ENCODE measurements at regions not wholly inside any gene's neighbourhood (a gene's known extent, or its start where the extent isn't known, plus 50 kb on each side); places are given as distances from the start of the nearest gene placed in this dataset.
A peak's percentile ranks its signal among the peaks of the same experiment; 100 is the strongest.

DNA sequence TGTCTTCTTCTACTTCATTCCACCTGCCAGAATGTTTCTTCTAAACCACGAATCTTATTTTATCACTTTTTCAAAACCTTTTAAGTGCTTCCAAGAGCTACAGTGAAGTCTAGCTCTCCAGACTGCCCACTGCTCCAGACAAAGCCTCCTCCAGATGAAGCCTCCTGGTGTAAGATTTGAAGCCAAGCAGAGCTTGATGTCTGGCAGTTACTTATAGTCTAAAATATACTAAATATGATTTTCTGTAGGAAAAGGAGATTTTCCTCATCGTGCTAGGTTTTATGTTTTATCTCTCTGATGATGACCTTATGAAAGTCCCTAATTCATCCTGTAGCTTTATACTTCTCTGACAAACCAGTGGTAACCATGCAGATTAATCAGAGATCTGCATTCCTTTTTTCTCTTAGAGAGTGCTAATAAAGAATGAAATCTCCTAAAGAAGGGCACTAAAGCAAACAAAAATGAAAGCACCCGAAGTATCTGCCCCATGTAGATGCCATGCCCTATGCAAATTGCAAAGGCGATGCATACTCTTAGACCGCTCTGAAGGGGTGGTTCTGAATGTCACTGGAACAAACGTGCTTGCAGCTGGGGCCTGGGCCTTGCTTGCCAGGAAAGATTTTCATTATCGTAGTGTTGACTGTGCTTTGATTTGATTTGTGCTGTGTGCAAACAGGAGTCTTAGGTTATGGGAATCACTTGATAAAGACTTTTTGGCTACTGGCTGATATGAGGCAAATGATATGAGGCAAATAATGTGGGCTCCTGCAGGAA lies 314.2 kb downstream of the PID1 start:
- peak in 2 of 6 donors; percentile 8 to 28 for DNase-seq (ENCODE audit: low read depth in 4 of 6, low spot score in 6 of 6)
- H3K27ac ChIP-seq (ENCODE audit: low read depth, low read length): no peak overlapping the region
- 75% methylated on average over 6 of the region's 7 CpGs for WGBS (ENCODE audit: insufficient coverage)
- H3K4me1 ChIP-seq (ENCODE audit: control insufficient read depth, insufficient read depth, low read length): no peaks in the 10 kb centered on the region
- no peaks in the 10 kb centered on the region for H3K36me3 ChIP-seq (ENCODE audit: control insufficient read depth, insufficient read depth, low read length)
- H3K9me3 ChIP-seq (ENCODE audit: control insufficient read depth, insufficient read depth, low read length): no peaks in the 10 kb centered on the region
- no peak overlapping the region for H3K4me3 ChIP-seq (ENCODE audit: low read depth, low read length)
- no peaks in the 10 kb centered on the region for H3K27me3 ChIP-seq (ENCODE audit: control insufficient read depth, insufficient read depth, low read length)

DNA sequence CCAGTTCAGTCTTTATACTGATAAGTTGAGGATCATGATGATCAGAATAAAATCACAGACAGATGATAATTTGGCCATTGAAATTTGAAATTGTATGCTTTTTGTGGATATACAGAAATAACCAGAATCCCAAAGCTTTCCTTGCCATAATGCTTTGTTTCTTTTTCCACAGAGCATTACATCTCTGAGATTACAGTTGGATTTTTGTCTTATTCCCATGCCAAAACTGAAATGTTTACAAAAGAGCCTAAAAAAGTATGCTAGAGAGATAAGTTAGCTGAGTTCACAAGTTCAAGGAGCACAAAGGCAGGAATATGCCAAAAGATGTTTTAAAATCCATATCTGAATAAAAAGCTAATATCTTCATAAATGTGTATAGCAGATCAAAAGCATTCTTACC lies 321.3 kb downstream of the PID1 start:
- H3K27me3 ChIP-seq (ENCODE audit: control insufficient read depth, insufficient read depth, low read length): no peaks in the 10 kb centered on the region
- no peaks in the 10 kb centered on the region for H3K9me3 ChIP-seq (ENCODE audit: control insufficient read depth, insufficient read depth, low read length)

DNA sequence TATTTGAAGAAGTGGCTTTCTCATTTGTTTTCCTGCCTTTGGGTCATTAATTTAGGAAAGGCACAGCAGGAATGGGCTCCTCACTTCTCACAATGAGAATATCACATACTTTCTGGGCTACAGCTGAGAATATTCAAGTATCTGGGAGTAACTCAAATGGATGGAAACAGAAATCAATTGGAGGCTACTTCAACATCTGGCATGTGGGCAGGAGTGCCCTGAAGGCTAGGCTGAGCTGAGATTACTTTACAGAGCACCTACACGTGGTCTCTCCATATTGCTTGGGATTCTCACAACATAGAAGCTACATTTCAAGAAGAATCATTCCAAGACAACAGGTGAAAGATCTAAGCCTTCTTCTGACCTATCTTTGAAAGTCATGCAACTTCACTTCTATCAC lies 325.4 kb downstream of the PID1 start:
- Histone ChIP-seq H3K27me3 (ENCODE audit: control insufficient read depth, insufficient read depth, low read length) (no peaks in the 10 kb centered on the region), H3K9me3 (ENCODE audit: control insufficient read depth, insufficient read depth, low read length) (no peaks in the 10 kb centered on the region), H3K27ac (ENCODE audit: low read depth, low read length) (no peak overlapping the region), H3K4me3 (ENCODE audit: low read depth, low read length) (no peak overlapping the region), H3K4me1 (ENCODE audit: control insufficient read depth, insufficient read depth, low read length) (no peaks in the 10 kb centered on the region), H3K36me3 (ENCODE audit: control insufficient read depth, insufficient read depth, low read length) (no peaks in the 10 kb centered on the region)
- 50% methylated on average over 1 of the region's 1 CpG for WGBS (ENCODE audit: insufficient coverage)
- no peak for DNase-seq (ENCODE audit: low read depth in 4 of 6, low spot score in 6 of 6)

More for the DNA sequence above, 321.3 kb downstream of the PID1 start:
- Histone ChIP-seq H3K4me3 (ENCODE audit: low read depth, low read length) (no peak overlapping the region), H3K36me3 (ENCODE audit: control insufficient read depth, insufficient read depth, low read length) (no peaks in the 10 kb centered on the region), H3K4me1 (ENCODE audit: control insufficient read depth, insufficient read depth, low read length) (no peaks in the 10 kb centered on the region), H3K27ac (ENCODE audit: low read depth, low read length) (no peak overlapping the region)
- DNase-seq (ENCODE audit: low read depth in 4 of 6, low spot score in 6 of 6): no peak

DNA sequence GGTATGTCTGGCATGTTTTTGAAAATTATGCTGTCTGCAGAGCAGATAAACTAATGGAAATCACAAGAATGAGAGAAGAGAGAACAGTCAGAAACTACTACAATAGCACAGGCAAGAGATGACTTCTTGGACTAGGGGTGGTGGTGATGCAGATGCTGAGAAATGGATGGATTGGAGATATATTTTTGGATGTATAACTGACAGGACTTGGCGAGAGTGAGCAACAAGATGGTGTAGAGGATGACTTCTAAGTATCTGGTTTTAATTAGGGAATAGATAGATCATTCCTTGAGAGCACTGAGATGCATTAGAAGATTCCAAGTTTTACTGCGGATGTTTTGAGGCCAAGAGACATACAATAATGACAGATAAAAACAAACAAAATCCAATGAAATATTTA lies 328.2 kb downstream of the PID1 start:
- H3K4me1 ChIP-seq (ENCODE audit: control insufficient read depth, insufficient read depth, low read length): no peaks in the 10 kb centered on the region
- no peaks in the 10 kb centered on the region for H3K36me3 ChIP-seq (ENCODE audit: control insufficient read depth, insufficient read depth, low read length)
- no peaks in the 10 kb centered on the region for H3K9me3 ChIP-seq (ENCODE audit: control insufficient read depth, insufficient read depth, low read length)
- H3K27ac ChIP-seq (ENCODE audit: low read depth, low read length): no peak overlapping the region
- DNase-seq (ENCODE audit: low read depth in 4 of 6, low spot score in 6 of 6): no peak
- 100% methylated on average over 1 of the region's 2 CpGs for WGBS (ENCODE audit: insufficient coverage)
- no peak overlapping the region for H3K4me3 ChIP-seq (ENCODE audit: low read depth, low read length)
- H3K27me3 ChIP-seq (ENCODE audit: control insufficient read depth, insufficient read depth, low read length): no peaks in the 10 kb centered on the region

DNA sequence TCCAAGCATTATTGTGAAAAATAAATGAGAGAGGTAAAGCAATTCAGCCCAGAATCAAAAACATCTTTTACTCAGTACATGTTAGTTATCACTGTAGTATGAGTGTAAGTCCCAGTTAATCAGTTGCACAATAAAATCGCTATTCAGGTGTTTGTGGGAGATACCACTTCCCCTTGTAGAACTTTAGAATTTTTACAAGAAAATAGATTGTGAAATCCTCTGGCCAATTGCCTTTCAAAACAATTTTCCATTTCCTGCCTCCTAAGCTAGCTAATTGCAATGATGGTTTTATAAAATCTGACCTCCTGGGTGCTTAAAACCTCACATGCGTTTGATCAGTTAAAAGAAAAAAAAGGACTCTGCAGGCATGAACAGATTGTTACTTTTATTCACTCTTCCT lies 332.5 kb downstream of the PID1 start:
- Histone ChIP-seq H3K9me3 (ENCODE audit: control insufficient read depth, insufficient read depth, low read length) (peaks cover 5% of the 10 kb centered on the region), H3K4me3 (ENCODE audit: low read depth, low read length) (no peak overlapping the region), H3K4me1 (ENCODE audit: control insufficient read depth, insufficient read depth, low read length) (no peaks in the 10 kb centered on the region), H3K27ac (ENCODE audit: low read depth, low read length) (no peak overlapping the region), H3K36me3 (ENCODE audit: control insufficient read depth, insufficient read depth, low read length) (no peaks in the 10 kb centered on the region), H3K27me3 (ENCODE audit: control insufficient read depth, insufficient read depth, low read length) (no peaks in the 10 kb centered on the region)
- WGBS (ENCODE audit: insufficient coverage): no CpG with 5 or more reads among the region's 2 CpGs
- no peak for DNase-seq (ENCODE audit: low read depth in 4 of 6, low spot score in 6 of 6)

DNA sequence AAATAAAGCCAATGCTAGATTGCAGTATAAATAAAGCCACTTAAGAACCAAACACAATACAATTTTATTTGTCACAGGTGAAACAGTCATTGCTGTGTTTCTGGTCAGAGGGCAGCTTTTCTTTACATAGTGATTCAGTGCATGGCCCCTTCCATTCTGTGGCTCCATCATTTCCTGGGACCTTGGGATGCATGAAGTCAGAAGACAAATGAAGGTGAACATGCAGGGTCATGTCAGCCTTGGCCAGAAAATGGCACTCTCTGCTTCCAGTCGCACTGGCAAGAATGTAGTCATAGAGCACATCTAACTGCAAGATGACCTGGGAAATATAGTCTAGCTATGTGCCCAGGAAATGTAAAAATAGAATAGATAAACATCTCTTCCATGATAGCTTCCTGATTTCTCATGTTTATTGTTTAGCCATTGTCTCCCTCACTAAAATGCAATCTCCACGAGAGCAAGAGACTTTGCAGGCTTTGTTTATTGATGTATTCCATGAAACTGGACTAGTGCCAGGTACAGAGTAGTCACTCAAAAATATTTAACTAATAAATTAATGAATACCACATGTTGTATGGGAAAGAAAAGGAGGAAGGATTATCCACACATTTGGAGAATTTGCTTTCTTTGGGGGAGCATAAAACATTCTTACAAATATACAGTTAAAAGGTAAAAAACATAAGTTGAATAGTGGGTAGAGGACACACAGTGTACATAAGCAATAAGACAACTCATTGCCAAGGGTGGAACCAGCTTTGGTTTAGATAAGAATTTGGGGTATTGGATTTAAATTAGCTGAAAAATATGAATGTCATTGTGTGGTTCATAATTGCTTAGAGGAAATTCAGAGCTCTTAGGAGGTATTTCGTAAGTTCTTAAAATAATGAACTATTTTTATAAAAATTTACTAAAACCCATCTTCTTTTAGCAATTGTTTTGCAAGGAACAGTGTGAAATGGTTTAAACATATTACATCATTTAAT lies 343.8 kb downstream of the PID1 start:
- H3K27ac ChIP-seq (ENCODE audit: low read depth, low read length): no peak overlapping the region
- H3K4me1 ChIP-seq (ENCODE audit: control insufficient read depth, insufficient read depth, low read length): no peaks in the 10 kb centered on the region
- H3K4me3 ChIP-seq (ENCODE audit: low read depth, low read length): no peak overlapping the region
- H3K27me3 ChIP-seq (ENCODE audit: control insufficient read depth, insufficient read depth, low read length): no peaks in the 10 kb centered on the region
- no peaks in the 10 kb centered on the region for H3K36me3 ChIP-seq (ENCODE audit: control insufficient read depth, insufficient read depth, low read length)
- no CpG with 5 or more reads among the region's 3 CpGs for WGBS (ENCODE audit: insufficient coverage)
- no peak for DNase-seq (ENCODE audit: low read depth in 4 of 6, low spot score in 6 of 6)
- no peaks in the 10 kb centered on the region for H3K9me3 ChIP-seq (ENCODE audit: control insufficient read depth, insufficient read depth, low read length)

DNA sequence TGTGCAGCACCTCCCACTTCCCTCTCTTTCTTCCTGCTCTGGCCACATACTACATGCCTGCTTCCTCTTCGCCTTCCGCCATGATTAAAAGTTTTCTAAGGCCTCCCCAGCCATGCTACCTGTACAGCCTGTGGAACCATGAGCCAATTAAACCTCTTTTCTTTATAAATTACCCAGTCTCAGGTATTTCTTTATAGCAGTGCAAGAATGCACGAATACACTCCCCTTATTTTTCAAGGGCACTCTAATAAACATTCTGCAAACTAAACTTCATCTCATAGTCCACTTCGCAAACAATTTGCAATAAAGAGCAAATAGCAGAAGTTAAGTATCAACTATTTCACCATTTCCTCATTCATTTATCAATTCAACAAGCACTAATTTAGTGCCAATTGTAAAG lies 351.3 kb downstream of the PID1 start:
- no peak overlapping the region for H3K4me3 ChIP-seq (ENCODE audit: low read depth, low read length)
- H3K4me1 ChIP-seq (ENCODE audit: control insufficient read depth, insufficient read depth, low read length): no peaks in the 10 kb centered on the region
- H3K27ac ChIP-seq (ENCODE audit: low read depth, low read length): no peak overlapping the region
- DNase-seq (ENCODE audit: low read depth in 4 of 6, low spot score in 6 of 6): no peak
- 92% methylated on average over 3 of the region's 4 CpGs for WGBS (ENCODE audit: insufficient coverage)
- H3K36me3 ChIP-seq (ENCODE audit: control insufficient read depth, insufficient read depth, low read length): no peaks in the 10 kb centered on the region
- H3K9me3 ChIP-seq (ENCODE audit: control insufficient read depth, insufficient read depth, low read length): no peaks in the 10 kb centered on the region
- H3K27me3 ChIP-seq (ENCODE audit: control insufficient read depth, insufficient read depth, low read length): no peaks in the 10 kb centered on the region

DNA sequence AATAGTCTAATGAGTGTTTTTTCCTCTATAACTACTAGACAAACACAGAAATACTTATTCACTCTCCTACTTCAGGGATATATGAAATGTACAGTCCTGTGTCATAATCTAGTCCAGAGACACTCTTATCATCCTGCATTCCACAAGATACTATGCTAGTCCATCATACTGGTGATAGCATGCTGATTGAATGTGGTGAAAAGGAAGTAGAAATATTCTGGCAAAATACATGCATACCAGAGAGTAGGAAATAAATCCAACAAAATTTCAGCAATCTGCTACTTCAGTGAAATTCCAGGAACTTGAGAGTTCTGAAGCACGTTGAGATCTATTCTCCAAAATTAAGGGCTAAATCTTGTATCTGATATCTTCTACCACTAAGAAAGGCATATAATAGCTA lies 353.9 kb downstream of the PID1 start:
- H3K4me1 ChIP-seq (ENCODE audit: control insufficient read depth, insufficient read depth, low read length): no peaks in the 10 kb centered on the region
- H3K9me3 ChIP-seq (ENCODE audit: control insufficient read depth, insufficient read depth, low read length): no peaks in the 10 kb centered on the region
- peak in 1 of 6 donors; percentile 16 for DNase-seq (ENCODE audit: low read depth in 4 of 6, low spot score in 6 of 6)
- H3K4me3 ChIP-seq (ENCODE audit: low read depth, low read length): no peak overlapping the region
- H3K27ac ChIP-seq (ENCODE audit: low read depth, low read length): no peak overlapping the region
- no CpG with 5 or more reads among the region's 1 CpG for WGBS (ENCODE audit: insufficient coverage)
- no peaks in the 10 kb centered on the region for H3K36me3 ChIP-seq (ENCODE audit: control insufficient read depth, insufficient read depth, low read length)
- no peaks in the 10 kb centered on the region for H3K27me3 ChIP-seq (ENCODE audit: control insufficient read depth, insufficient read depth, low read length)

DNA sequence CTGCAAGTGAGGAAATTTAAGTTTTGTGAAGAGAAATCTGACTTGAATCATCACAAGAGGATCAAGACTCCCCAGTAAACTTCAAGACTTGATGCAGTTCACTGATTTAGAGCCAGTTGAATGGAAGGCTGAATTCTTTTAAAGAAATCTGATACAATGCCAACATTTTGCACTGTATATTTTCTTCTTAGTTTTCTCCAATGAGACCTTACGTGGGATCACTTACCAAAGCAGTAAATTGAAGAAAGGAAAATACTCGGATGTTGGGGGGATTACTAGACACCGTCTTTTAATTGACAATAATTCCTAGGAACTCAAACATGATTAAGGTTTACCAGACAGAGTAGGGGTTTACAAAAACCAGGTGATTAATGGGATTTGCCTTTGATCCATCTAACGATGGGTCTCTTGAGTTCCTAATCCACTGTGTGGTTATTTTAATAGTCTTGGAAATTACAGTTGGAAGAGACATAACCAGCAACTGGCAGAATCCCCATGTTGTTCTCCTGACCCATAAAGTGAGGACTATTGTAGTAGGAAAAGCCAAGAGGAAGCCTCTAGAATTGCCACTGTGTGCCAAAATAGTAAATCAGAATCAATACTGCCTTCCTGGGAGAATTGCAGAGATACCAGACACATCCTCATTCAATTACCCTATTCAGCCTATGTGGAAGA lies 354.5 kb downstream of the PID1 start:
- no peaks in the 10 kb centered on the region for H3K27me3 ChIP-seq (ENCODE audit: control insufficient read depth, insufficient read depth, low read length)
- no peak overlapping the region for H3K27ac ChIP-seq (ENCODE audit: low read depth, low read length)
- H3K4me1 ChIP-seq (ENCODE audit: control insufficient read depth, insufficient read depth, low read length): no peaks in the 10 kb centered on the region
- 67% methylated on average over 1 of the region's 4 CpGs for WGBS (ENCODE audit: insufficient coverage)
- H3K36me3 ChIP-seq (ENCODE audit: control insufficient read depth, insufficient read depth, low read length): no peaks in the 10 kb centered on the region
- H3K9me3 ChIP-seq (ENCODE audit: control insufficient read depth, insufficient read depth, low read length): no peaks in the 10 kb centered on the region
- H3K4me3 ChIP-seq (ENCODE audit: low read depth, low read length): no peak overlapping the region
- DNase-seq (ENCODE audit: low read depth in 4 of 6, low spot score in 6 of 6): no peak
